ENCODE measurements at regions not wholly inside any gene's neighbourhood (a gene's known extent, or its start where the extent isn't known, plus 50 kb on each side); places are given as distances from the start of the nearest gene placed in this dataset.

- H3K27me3 ChIP-seq (ENCODE audit: control insufficient read depth in 1 of 2, insufficient read depth in 2 of 2, low read length in 2 of 2), result no peaks in the 10 kb centered on the region
- no peak overlapping the region for H3K9ac ChIP-seq (ENCODE audit: low read length)
- peaks cover 7% of the 10 kb centered on the region for H3K4me1 ChIP-seq (ENCODE audit: insufficient read depth, low read length)
- H3K9me3 ChIP-seq (ENCODE audit: low read length), result no peaks in the 10 kb centered on the region
- H3K27ac ChIP-seq (ENCODE audit: low read depth, low read length), result no peak overlapping the region
- H3K4me3 ChIP-seq (ENCODE audit: low read depth in 1 of 2, low read length in 2 of 2), result no peak overlapping the region
- H3K36me3 ChIP-seq (ENCODE audit: insufficient read depth, low read length), result no peaks in the 10 kb centered on the region
Measured at GRCh38 chr7:12102527-12102926, 108.6 kb upstream of the TMEM106B start.

GRCh38 chr7:12103948-12104347, 107.1 kb upstream of the TMEM106B start:
- H3K36me3 ChIP-seq (ENCODE audit: insufficient read depth, low read length), result no peaks in the 10 kb centered on the region
- no peak overlapping the region for H3K4me3 ChIP-seq (ENCODE audit: low read depth in 1 of 2, low read length in 2 of 2)
- H3K9me3 ChIP-seq (ENCODE audit: low read length), result no peaks in the 10 kb centered on the region
- no peak overlapping the region for H3K27ac ChIP-seq (ENCODE audit: low read depth, low read length)
- H3K9ac ChIP-seq (ENCODE audit: low read length), result no peak overlapping the region
- peaks cover 18% of the 10 kb centered on the region for H3K4me1 ChIP-seq (ENCODE audit: insufficient read depth, low read length)
- no peaks in the 10 kb centered on the region for H3K27me3 ChIP-seq (ENCODE audit: control insufficient read depth in 1 of 2, insufficient read depth in 2 of 2, low read length in 2 of 2)

- Histone ChIP-seq H3K9me3 (ENCODE audit: low read length) (no peaks in the 10 kb centered on the region), H3K9ac (ENCODE audit: low read length) (no peak overlapping the region), H3K27me3 (ENCODE audit: control insufficient read depth in 1 of 2, insufficient read depth in 2 of 2, low read length in 2 of 2) (no peaks in the 10 kb centered on the region), H3K36me3 (ENCODE audit: insufficient read depth, low read length) (no peaks in the 10 kb centered on the region), H3K4me3 (ENCODE audit: low read depth in 1 of 2, low read length in 2 of 2) (no peak overlapping the region), H3K27ac (ENCODE audit: low read depth, low read length) (peak overlapping the region; percentile 19), H3K4me1 (ENCODE audit: insufficient read depth, low read length) (peaks cover 26% of the 10 kb centered on the region)
Measured at GRCh38 chr7:12107381-12107780, 103.7 kb upstream of the TMEM106B start.

- Histone ChIP-seq H3K4me1 (ENCODE audit: insufficient read depth, low read length) (peaks cover 26% of the 10 kb centered on the region), H3K9ac (ENCODE audit: low read length) (peak overlapping the region; percentile 6), H3K27ac (ENCODE audit: low read depth, low read length) (peak overlapping the region; percentile 19), H3K9me3 (ENCODE audit: low read length) (no peaks in the 10 kb centered on the region), H3K4me3 (ENCODE audit: low read depth in 1 of 2, low read length in 2 of 2) (no peak overlapping the region), H3K36me3 (ENCODE audit: insufficient read depth, low read length) (no peaks in the 10 kb centered on the region), H3K27me3 (ENCODE audit: control insufficient read depth in 1 of 2, insufficient read depth in 2 of 2, low read length in 2 of 2) (no peaks in the 10 kb centered on the region)
Measured at GRCh38 chr7:12107841-12108254, 103.2 kb upstream of the TMEM106B start.

- H3K27me3 ChIP-seq (ENCODE audit: control insufficient read depth in 1 of 2, insufficient read depth in 2 of 2, low read length in 2 of 2), result no peaks in the 10 kb centered on the region
- no peaks in the 10 kb centered on the region for H3K9me3 ChIP-seq (ENCODE audit: low read length)
- no peak overlapping the region for H3K9ac ChIP-seq (ENCODE audit: low read length)
- peaks cover 26% of the 10 kb centered on the region for H3K4me1 ChIP-seq (ENCODE audit: insufficient read depth, low read length)
- H3K27ac ChIP-seq (ENCODE audit: low read depth, low read length), result peak overlapping the region; percentile 66
- peak overlapping the region in 1 of 2 donors; percentile 20 for H3K4me3 ChIP-seq (ENCODE audit: low read depth in 1 of 2, low read length in 2 of 2)
- no peaks in the 10 kb centered on the region for H3K36me3 ChIP-seq (ENCODE audit: insufficient read depth, low read length)
Measured at GRCh38 chr7:12110425-12110824, 100.7 kb upstream of the TMEM106B start.

- Histone ChIP-seq H3K9me3 (ENCODE audit: low read length) (no peaks in the 10 kb centered on the region), H3K4me1 (ENCODE audit: insufficient read depth, low read length) (peaks cover 21% of the 10 kb centered on the region), H3K27ac (ENCODE audit: low read depth, low read length) (peak overlapping the region; percentile 66), H3K27me3 (ENCODE audit: control insufficient read depth in 1 of 2, insufficient read depth in 2 of 2, low read length in 2 of 2) (no peaks in the 10 kb centered on the region), H3K36me3 (ENCODE audit: insufficient read depth, low read length) (no peaks in the 10 kb centered on the region), H3K9ac (ENCODE audit: low read length) (peak overlapping the region; percentile 51), H3K4me3 (ENCODE audit: low read depth in 1 of 2, low read length in 2 of 2) (peak overlapping the region; percentile 33 to 62)
Measured at GRCh38 chr7:12111422-12112405, 99.4 kb upstream of the TMEM106B start.

GRCh38 chr7:12117170-12117569, 93.9 kb upstream of the TMEM106B start:
- Histone ChIP-seq H3K9me3 (ENCODE audit: low read length) (no peaks in the 10 kb centered on the region), H3K27me3 (ENCODE audit: control insufficient read depth in 1 of 2, insufficient read depth in 2 of 2, low read length in 2 of 2) (no peaks in the 10 kb centered on the region), H3K9ac (ENCODE audit: low read length) (no peak overlapping the region), H3K4me1 (ENCODE audit: insufficient read depth, low read length) (no peaks in the 10 kb centered on the region), H3K4me3 (ENCODE audit: low read depth in 1 of 2, low read length in 2 of 2) (no peak overlapping the region), H3K27ac (ENCODE audit: low read depth, low read length) (no peak overlapping the region), H3K36me3 (ENCODE audit: insufficient read depth, low read length) (no peaks in the 10 kb centered on the region)

GRCh38 chr7:12119620-12120303, 91.3 kb upstream of the TMEM106B start:
- Histone ChIP-seq H3K36me3 (ENCODE audit: insufficient read depth, low read length) (no peaks in the 10 kb centered on the region), H3K9me3 (ENCODE audit: low read length) (no peaks in the 10 kb centered on the region), H3K27me3 (ENCODE audit: control insufficient read depth in 1 of 2, insufficient read depth in 2 of 2, low read length in 2 of 2) (no peaks in the 10 kb centered on the region), H3K4me3 (ENCODE audit: low read depth in 1 of 2, low read length in 2 of 2) (no peak overlapping the region), H3K9ac (ENCODE audit: low read length) (no peak overlapping the region), H3K27ac (ENCODE audit: low read depth, low read length) (no peak overlapping the region), H3K4me1 (ENCODE audit: insufficient read depth, low read length) (no peaks in the 10 kb centered on the region)

GRCh38 chr7:12120632-12121031, 90.5 kb upstream of the TMEM106B start:
- Histone ChIP-seq H3K27ac (ENCODE audit: low read depth, low read length) (no peak overlapping the region), H3K9me3 (ENCODE audit: low read length) (no peaks in the 10 kb centered on the region), H3K4me1 (ENCODE audit: insufficient read depth, low read length) (no peaks in the 10 kb centered on the region), H3K4me3 (ENCODE audit: low read depth in 1 of 2, low read length in 2 of 2) (no peak overlapping the region), H3K9ac (ENCODE audit: low read length) (no peak overlapping the region), H3K27me3 (ENCODE audit: control insufficient read depth in 1 of 2, insufficient read depth in 2 of 2, low read length in 2 of 2) (no peaks in the 10 kb centered on the region), H3K36me3 (ENCODE audit: insufficient read depth, low read length) (no peaks in the 10 kb centered on the region)

- Histone ChIP-seq H3K9me3 (ENCODE audit: low read length) (no peaks in the 10 kb centered on the region), H3K4me3 (ENCODE audit: low read depth in 1 of 2, low read length in 2 of 2) (no peak overlapping the region), H3K27me3 (ENCODE audit: control insufficient read depth in 1 of 2, insufficient read depth in 2 of 2, low read length in 2 of 2) (no peaks in the 10 kb centered on the region), H3K4me1 (ENCODE audit: insufficient read depth, low read length) (no peaks in the 10 kb centered on the region), H3K36me3 (ENCODE audit: insufficient read depth, low read length) (no peaks in the 10 kb centered on the region), H3K27ac (ENCODE audit: low read depth, low read length) (no peak overlapping the region), H3K9ac (ENCODE audit: low read length) (no peak overlapping the region)
Measured at GRCh38 chr7:12123172-12123571, 87.9 kb upstream of the TMEM106B start.

- H3K4me3 ChIP-seq (ENCODE audit: low read depth in 1 of 2, low read length in 2 of 2), result no peak overlapping the region
- H3K27me3 ChIP-seq (ENCODE audit: control insufficient read depth in 1 of 2, insufficient read depth in 2 of 2, low read length in 2 of 2), result no peaks in the 10 kb centered on the region
- H3K9me3 ChIP-seq (ENCODE audit: low read length), result no peaks in the 10 kb centered on the region
- no peak overlapping the region for H3K27ac ChIP-seq (ENCODE audit: low read depth, low read length)
- H3K4me1 ChIP-seq (ENCODE audit: insufficient read depth, low read length), result no peaks in the 10 kb centered on the region
- H3K9ac ChIP-seq (ENCODE audit: low read length), result no peak overlapping the region
- no peaks in the 10 kb centered on the region for H3K36me3 ChIP-seq (ENCODE audit: insufficient read depth, low read length)
Measured at GRCh38 chr7:12124028-12124427, 87.1 kb upstream of the TMEM106B start.

All from muscle layer of colon (tissue), 2 donors.